Stomach smooth muscle (tissue), 2 donors: ENCODE measurements at regions not wholly inside any gene's neighbourhood (a gene's known extent, or its start where the extent isn't known, plus 50 kb on each side); places are given as distances from the start of the nearest gene placed in this dataset.

Source experiments
- H3K27ac ChIP-seq: one replicate; pipeline ENCODE4 v1.7.0; 2013; ENCODE audit warnings: mild to moderate bottlenecking, low read length, inconsistent platforms
- H3K27me3 ChIP-seq, 2 donors: one replicate each; pipeline ENCODE4 v1.7.0; 2013; ENCODE audit warnings: low read length in 2 of 2; ENCODE audit not compliant: insufficient read depth in 2 of 2, control insufficient read depth in 1 of 2
- H3K36me3 ChIP-seq, 2 donors: one replicate each; pipeline ENCODE4 v1.7.0; 2013; ENCODE audit warnings: low read length in 2 of 2; ENCODE audit not compliant: control insufficient read depth in 2 of 2, insufficient read depth in 2 of 2
- H3K4me1 ChIP-seq: one replicate; pipeline ENCODE4 v1.7.0; 2013; ENCODE audit warnings: low read length; ENCODE audit not compliant: control insufficient read depth, insufficient read depth
- H3K4me3 ChIP-seq, 2 donors: one replicate each; pipeline ENCODE4 v1.7.0; 2013; ENCODE audit warnings: low read length in 2 of 2
- H3K9ac ChIP-seq, 2 donors: one replicate each; pipeline ENCODE4 v1.7.0; 2013; ENCODE audit warnings: low read length in 2 of 2, mild to moderate bottlenecking in 1 of 2
- H3K9me3 ChIP-seq, 2 donors: one replicate each; pipeline ENCODE4 v1.7.0; 2013; ENCODE audit warnings: low read length in 2 of 2; ENCODE audit not compliant: control insufficient read depth in 2 of 2
- donor health status: healthy.
- donor health status: Pancreatic carcinoma.

DNA sequence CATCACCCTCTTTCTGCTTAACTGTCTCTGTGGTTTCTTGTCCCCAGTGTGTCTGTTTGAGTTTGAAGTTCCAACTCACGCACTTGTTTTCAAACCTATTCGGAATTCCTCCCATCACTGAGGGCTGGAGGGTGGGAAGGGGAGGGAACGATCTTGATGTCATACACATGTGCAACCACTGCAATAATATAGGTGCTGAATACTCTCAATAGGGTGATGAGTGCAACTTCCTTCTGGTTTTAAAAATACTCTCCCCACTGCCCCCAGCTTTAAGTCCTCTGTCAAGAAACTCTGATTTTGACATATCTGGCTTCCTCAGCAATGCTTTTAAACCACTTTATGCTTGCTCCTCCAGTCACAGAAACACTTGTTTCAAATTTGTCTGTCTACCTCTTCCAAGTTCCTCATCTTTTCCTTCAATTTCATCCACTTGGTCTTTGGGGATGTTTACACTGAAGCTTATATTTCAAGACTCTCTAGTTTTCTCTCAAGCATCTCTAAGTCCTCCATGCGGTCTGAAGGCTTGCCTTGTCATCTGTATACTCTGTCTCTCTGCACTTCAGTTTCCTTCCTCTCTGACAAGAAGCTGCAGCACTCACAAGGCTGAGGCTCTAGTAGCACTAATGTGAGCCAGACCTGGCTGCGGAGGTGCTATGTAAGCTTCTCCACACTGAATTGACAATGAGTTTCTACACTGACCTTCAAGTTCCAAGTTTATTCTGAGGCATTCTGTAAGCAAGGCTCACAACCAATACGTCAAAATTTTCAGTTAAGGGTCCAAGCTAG lies 422.3 kb downstream of the ZEB2 start:
- Histone ChIP-seq H3K9me3 (no peaks in the 10 kb centered on the region), H3K27me3 (no peaks in the 10 kb centered on the region), H3K36me3 (no peaks in the 10 kb centered on the region), H3K9ac (no peak overlapping the region), H3K27ac (no peak overlapping the region), H3K4me1 (no peaks in the 10 kb centered on the region), H3K4me3 (no peak overlapping the region)

DNA sequence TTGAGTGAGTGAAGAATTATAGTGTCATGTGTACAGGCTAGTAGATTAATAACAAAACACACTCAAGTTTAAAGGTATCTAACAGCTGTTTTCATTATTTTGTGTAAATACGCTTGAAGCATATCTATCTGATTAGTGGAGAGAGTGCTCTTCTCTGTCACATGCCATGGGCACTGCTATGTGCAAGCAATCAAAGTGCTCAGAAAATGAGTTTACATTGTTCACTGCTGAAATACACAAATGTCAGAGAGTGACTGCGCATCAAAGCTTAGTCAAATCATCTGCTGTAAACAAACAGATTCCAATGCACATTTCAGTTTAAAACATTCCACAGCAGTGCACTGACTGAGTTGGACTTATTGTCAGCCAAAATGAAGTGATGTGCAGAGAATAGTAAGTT lies 423.4 kb downstream of the ZEB2 start:
- Histone ChIP-seq H3K9ac (no peak overlapping the region), H3K27me3 (no peaks in the 10 kb centered on the region), H3K27ac (no peak overlapping the region), H3K4me3 (no peak overlapping the region), H3K9me3 (no peaks in the 10 kb centered on the region), H3K36me3 (no peaks in the 10 kb centered on the region), H3K4me1 (no peaks in the 10 kb centered on the region)

DNA sequence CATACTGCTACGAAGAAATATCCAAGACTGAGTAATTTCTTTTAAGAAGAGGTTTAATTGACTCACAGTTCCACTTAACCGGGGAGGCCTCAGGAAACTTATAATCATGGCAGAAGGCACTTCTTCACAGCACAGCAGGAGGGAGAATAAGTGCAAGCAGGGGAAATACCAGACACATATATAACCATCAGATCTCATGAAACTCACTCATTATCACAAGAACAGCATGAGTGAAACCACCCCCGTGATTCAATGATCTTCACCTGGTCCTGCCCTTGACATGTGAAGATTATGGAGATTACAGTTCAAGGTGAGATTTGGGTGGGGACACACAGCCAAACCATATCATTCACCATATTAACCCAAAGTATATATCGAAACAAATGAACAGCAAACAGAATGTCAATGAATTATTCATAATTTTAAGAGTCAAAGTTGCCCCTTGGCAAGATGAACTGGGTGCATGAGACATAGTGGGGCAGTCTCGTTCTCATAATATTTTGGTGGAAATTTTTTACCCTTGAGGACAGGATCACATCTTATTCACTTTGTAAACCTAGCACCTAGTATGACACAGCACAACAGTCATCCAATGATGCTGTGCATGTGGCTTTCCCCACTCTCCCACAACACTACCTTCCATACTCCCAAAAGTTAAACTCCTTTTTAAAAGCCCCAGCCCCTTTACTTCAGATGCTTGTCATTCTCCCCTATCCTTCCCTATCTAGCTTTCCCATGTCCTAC lies 425.3 kb downstream of the ZEB2 start:
- Histone ChIP-seq H3K4me1 (no peaks in the 10 kb centered on the region), H3K4me3 (no peak overlapping the region), H3K9ac (no peak overlapping the region), H3K9me3 (no peaks in the 10 kb centered on the region), H3K36me3 (no peaks in the 10 kb centered on the region), H3K27ac (no peak overlapping the region), H3K27me3 (no peaks in the 10 kb centered on the region)

DNA sequence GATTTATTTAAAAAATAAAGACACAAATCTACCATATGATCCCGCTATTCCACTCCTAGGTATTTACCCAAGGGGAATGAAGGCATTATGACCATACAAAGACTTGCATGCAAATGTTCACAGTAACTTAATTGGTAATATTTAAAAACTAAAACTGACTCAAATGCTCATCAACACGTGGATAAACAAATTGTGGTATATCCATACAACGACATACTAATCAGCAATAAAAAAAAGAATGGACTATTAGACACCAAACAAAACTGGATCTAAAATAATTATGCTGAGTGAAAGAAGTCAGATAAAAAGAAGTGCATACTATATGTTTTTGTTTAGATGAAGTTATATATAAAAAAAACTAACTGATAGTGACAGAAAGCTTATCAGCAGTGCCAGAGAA lies 428.3 kb downstream of the ZEB2 start:
- H3K9me3 ChIP-seq: no peaks in the 10 kb centered on the region
- H3K36me3 ChIP-seq: no peaks in the 10 kb centered on the region
- H3K4me1 ChIP-seq: no peaks in the 10 kb centered on the region
- H3K4me3 ChIP-seq: no peak overlapping the region
- no peak overlapping the region for H3K9ac ChIP-seq
- no peak overlapping the region for H3K27ac ChIP-seq
- no peaks in the 10 kb centered on the region for H3K27me3 ChIP-seq

DNA sequence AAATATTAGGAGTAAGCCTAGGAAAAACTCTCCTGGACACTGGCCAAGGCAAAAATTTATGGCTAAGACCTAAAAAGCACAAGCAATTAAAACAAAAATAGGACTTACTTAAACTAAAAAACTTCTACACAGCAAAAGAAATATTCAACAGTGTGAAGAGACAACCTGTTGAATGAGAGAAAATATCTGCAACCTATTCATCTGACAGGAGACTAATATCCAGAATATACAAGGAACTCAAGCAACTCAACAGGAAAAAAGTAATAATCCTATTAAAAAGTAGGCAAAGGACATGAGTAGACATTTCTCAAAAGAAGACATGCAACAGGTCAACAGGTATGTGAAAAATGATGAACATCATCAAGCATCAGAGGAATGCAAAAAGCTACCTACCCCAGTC lies 431.1 kb downstream of the ZEB2 start:
- H3K27me3 ChIP-seq: no peaks in the 10 kb centered on the region
- H3K27ac ChIP-seq: no peak overlapping the region
- H3K9me3 ChIP-seq: no peaks in the 10 kb centered on the region
- H3K4me1 ChIP-seq: no peaks in the 10 kb centered on the region
- no peak overlapping the region for H3K9ac ChIP-seq
- H3K36me3 ChIP-seq: no peaks in the 10 kb centered on the region
- H3K4me3 ChIP-seq: no peak overlapping the region

DNA sequence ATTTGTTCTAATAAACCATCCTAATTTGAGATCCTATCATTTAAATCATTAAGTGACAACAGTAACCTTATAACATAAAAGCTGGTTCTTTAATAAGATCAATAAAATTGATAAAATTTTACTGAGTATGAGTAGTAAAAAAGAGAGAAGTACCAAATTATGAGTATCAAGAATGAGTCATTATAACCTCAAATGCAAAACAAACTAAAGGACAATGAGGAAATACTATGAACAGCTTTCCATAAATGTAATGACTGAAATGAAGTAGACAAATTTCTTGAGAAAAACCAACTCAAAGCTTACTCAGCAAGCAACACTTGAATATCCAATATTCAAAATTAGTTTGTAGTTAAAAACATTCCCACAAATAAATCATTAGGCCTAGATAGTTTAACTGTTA lies 433.0 kb downstream of the ZEB2 start:
- Histone ChIP-seq H3K27ac (no peak overlapping the region), H3K27me3 (no peaks in the 10 kb centered on the region), H3K36me3 (no peaks in the 10 kb centered on the region), H3K4me3 (no peak overlapping the region), H3K9ac (no peak overlapping the region), H3K9me3 (no peaks in the 10 kb centered on the region), H3K4me1 (no peaks in the 10 kb centered on the region)

DNA sequence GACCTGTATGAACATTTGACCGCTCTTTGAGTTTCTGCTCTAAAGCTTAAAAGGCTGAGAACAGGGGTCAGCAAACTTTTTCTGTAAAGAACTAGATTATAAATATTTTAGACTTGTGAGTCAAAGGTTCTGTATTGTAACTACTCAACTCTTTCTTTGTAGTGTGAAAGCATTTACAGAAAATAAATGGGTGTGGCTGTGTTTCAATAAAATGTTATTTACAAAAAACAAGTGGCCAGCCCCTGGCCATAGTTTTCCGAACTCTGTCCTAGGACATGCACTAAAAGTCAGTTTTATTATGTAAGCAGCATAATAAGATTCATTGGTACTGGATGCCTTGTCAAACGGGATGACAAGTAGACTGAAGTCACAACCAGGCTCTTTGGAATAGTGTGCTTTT lies 434.9 kb downstream of the ZEB2 start:
- H3K27me3 ChIP-seq: no peaks in the 10 kb centered on the region
- no peaks in the 10 kb centered on the region for H3K9me3 ChIP-seq
- H3K9ac ChIP-seq: no peak overlapping the region
- no peaks in the 10 kb centered on the region for H3K36me3 ChIP-seq
- H3K4me1 ChIP-seq: no peaks in the 10 kb centered on the region
- H3K27ac ChIP-seq: no peak overlapping the region
- H3K4me3 ChIP-seq: no peak overlapping the region

GRCh38 chr2:144084114-144084661 lies 435.7 kb downstream of the ZEB2 start:
- Histone ChIP-seq H3K27me3 (no peaks in the 10 kb centered on the region), H3K4me3 (no peak overlapping the region), H3K36me3 (no peaks in the 10 kb centered on the region), H3K9me3 (no peaks in the 10 kb centered on the region), H3K4me1 (no peaks in the 10 kb centered on the region), H3K9ac (no peak overlapping the region), H3K27ac (no peak overlapping the region)

DNA sequence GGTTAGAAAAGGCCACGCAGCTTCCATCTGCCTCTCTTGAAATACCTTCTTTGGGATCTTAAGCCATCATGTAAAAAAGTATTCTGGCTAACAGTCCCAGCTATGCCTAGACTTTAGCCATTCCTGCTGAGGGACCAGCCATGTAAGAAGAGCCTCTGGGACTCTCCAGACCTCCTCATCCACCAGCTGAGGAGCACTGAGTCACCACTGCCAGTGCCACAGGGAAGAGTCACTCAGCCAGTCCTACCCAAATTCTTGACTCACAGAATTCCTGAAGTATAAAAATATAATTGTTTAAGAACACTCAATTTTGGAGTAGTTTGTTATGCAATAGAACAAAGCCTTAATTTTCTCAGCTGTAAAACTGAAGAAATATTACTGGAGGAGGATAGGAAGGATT lies 436.7 kb downstream of the ZEB2 start:
- Histone ChIP-seq H3K36me3 (no peaks in the 10 kb centered on the region), H3K27ac (no peak overlapping the region), H3K9me3 (no peaks in the 10 kb centered on the region), H3K4me3 (no peak overlapping the region), H3K27me3 (no peaks in the 10 kb centered on the region), H3K9ac (no peak overlapping the region), H3K4me1 (no peaks in the 10 kb centered on the region)

GRCh38 chr2:144082777-144083176 lies 437.1 kb downstream of the ZEB2 start:
- Histone ChIP-seq H3K4me1 (no peaks in the 10 kb centered on the region), H3K36me3 (no peaks in the 10 kb centered on the region), H3K9ac (no peak overlapping the region), H3K27ac (no peak overlapping the region), H3K4me3 (no peak overlapping the region), H3K27me3 (no peaks in the 10 kb centered on the region), H3K9me3 (no peaks in the 10 kb centered on the region)

- no peaks in the 10 kb centered on the region for H3K4me1 ChIP-seq
- H3K27ac ChIP-seq: no peak overlapping the region
- no peak overlapping the region for H3K9ac ChIP-seq
- H3K4me3 ChIP-seq: no peak overlapping the region
- no peaks in the 10 kb centered on the region for H3K27me3 ChIP-seq
- H3K9me3 ChIP-seq: no peaks in the 10 kb centered on the region
- H3K36me3 ChIP-seq: no peaks in the 10 kb centered on the region
These were observed 437.6 kb downstream of the ZEB2 start for GRCh38 chr2:144082327-144082726.
